ACC112 (cell line): ENCODE measurements at regions not wholly inside any gene's neighbourhood (a gene's known extent, or its start where the extent isn't known, plus 50 kb on each side); places are given as distances from the start of the nearest gene placed in this dataset.

Experiments used
- H2AFZ ChIP-seq: fragments of 200-600 bp; sonication (generic); one replicate; pipeline ENCODE4 v1.6.0; 2017; ENCODE audit warnings: antibody characterized with exemption, low read length; ENCODE audit not compliant: unreplicated experiment
- H3K27ac ChIP-seq: fragments of 200-600 bp; sonication (generic); 2 replicates; pipeline ENCODE4 v1.5.1; 2014; ENCODE audit warnings: low read depth, mild to moderate bottlenecking, antibody characterized with exemption, low read length, moderate library complexity
- H3K27me3 ChIP-seq: fragments of 200-600 bp; sonication (generic); 2 replicates; pipeline ENCODE4 v1.6.1; 2014; ENCODE audit warnings: mild to moderate bottlenecking, antibody characterized with exemption, low read length, moderate library complexity, mixed read lengths; ENCODE audit not compliant: insufficient read depth
- H3K36me3 ChIP-seq: fragments of 200-600 bp; sonication (generic); 2 replicates; pipeline ENCODE4 v1.6.1; 2016; ENCODE audit warnings: mild to moderate bottlenecking, antibody characterized with exemption, low read length, moderate library complexity, mixed read lengths; ENCODE audit not compliant: insufficient read depth
- H3K4me1 ChIP-seq: fragments of 200-600 bp; sonication (generic); one replicate; pipeline ENCODE4 v1.6.1; 2016; ENCODE audit warnings: low read length, mixed read lengths; ENCODE audit not compliant: insufficient read depth, unreplicated experiment, control insufficient read depth
- H3K4me3 ChIP-seq: fragments of 200-600 bp; sonication (generic); 2 replicates; pipeline ENCODE4 v1.5.1; 2014; ENCODE audit warnings: mild to moderate bottlenecking, low read depth, low read length
- H3K79me2 ChIP-seq: fragments of 200-600 bp; sonication (generic); one replicate; pipeline ENCODE4 v1.6.0; 2016; ENCODE audit warnings: low read length; ENCODE audit not compliant: control insufficient read depth, unreplicated experiment, insufficient read depth

DNA sequence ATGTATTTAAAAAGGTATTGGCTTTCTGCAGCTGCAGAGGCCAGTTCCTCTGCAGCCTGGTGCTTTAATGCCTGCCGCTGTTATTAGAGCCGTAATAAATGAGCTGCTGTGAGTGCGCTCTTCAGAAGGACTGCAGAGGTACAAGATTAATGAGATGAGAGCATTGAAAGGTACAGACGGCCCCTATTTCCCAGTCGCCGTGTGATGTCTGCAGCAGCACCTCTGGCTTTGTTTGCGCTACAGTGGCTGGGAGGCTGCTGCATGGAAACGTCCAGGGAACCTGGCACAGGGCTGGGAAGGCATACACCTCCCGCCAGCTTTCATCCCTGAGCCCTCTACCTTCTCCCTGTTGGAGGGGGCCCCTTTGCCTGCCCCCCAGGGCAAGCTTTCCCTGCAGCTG is 383.8 kb upstream of the ZMIZ1 start:
- Histone ChIP-seq H3K4me1 (peaks cover 3% of the 10 kb centered on the region), H3K4me3 (no peak overlapping the region), H2AFZ (no peak overlapping the region), H3K27me3 (peaks cover 22% of the 10 kb centered on the region), H3K27ac (no peak overlapping the region), H3K79me2 (no peaks in the 10 kb centered on the region), H3K36me3 (no peaks in the 10 kb centered on the region)

DNA sequence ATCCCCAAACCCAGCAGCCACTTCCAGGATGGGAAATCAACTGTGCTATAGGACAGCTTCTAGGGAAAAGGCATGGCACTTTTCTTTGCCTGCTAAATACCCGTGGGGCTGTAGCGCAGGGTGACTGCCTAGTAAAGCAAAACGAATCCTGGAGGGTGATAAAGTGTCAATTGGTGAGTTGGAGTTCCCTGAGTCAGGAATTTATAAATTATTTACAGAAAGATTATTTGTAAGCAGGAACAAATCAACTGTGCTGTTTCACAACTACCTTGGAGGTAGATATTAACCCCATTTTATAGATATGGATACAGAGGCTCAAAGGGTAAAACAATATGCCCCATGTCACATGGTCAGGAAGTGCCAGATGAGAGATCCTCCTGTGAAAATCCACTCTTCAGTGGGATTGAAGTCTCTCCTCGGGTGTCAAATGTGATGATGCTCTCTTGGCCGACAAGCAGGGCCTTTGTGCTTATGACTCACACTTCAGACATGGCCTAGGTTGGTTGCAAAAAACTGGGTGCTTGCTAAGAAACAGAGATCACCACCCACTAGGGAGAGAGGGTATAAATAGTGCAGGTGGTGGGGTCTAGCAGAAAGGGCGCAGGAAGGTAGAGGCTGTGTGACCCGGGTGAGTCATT is 383.2 kb upstream of the ZMIZ1 start:
- Histone ChIP-seq H3K4me1 (peaks cover 3% of the 10 kb centered on the region), H3K36me3 (no peaks in the 10 kb centered on the region), H3K4me3 (no peak overlapping the region), H2AFZ (no peak overlapping the region), H3K79me2 (no peaks in the 10 kb centered on the region), H3K27me3 (peaks cover 22% of the 10 kb centered on the region), H3K27ac (no peak overlapping the region)

DNA sequence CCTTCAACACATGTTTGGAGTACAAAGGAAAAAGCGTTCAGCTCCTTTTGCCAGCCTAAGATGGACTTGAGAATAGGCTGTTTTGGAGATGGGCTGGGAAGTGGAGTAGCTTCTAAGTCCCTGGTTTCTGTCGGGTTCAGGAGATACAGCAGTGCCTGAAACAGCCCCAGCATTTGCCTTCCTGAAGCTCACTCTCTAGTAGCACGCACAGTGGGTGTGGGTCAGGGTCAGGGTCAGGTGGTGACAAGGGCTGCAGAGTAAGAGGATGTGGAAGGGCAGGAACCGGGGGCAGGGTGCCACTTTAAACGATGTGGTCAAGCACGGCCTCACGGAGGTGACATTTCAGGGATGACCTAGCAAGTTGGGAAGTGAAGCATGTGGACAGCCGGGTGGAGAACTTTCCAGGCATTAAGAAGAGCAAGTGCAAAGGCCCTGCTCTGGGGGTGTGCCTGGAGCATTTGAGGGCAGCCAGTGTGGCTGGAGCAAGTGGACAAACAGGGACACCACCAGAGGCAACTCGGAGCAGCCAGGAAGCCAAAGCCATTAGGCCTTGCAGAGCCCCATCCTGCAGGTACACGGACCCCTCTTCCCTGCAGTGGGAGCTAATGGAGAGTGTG is 382.2 kb upstream of the ZMIZ1 start:
- Histone ChIP-seq H3K4me3 (no peak overlapping the region), H3K79me2 (no peaks in the 10 kb centered on the region), H3K4me1 (peaks cover 3% of the 10 kb centered on the region), H3K27me3 (peaks cover 22% of the 10 kb centered on the region), H3K27ac (no peak overlapping the region), H2AFZ (no peak overlapping the region), H3K36me3 (no peaks in the 10 kb centered on the region)

DNA sequence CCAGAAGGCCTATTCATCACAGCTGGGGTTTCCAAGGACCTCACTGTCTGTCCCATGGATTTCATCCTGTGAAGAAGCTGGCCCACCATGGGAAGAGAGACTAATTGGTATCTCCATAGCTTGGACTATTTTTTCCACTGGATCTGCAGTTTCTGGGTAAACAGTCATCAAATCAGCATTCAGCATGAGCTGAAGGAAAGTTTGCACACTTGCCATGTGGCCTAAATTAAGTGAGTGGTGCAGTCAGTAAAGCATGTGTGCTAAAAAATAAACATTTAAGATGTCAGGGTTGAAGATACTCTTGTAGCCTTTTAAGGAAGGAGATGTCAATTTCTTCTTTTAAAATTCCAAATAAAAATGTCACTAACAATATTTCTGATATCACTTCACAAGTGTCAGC is 381.1 kb upstream of the ZMIZ1 start:
- Histone ChIP-seq H3K27me3 (peaks cover 21% of the 10 kb centered on the region), H3K79me2 (no peaks in the 10 kb centered on the region), H3K36me3 (no peaks in the 10 kb centered on the region), H3K4me3 (no peak overlapping the region), H2AFZ (no peak overlapping the region), H3K27ac (no peak overlapping the region), H3K4me1 (peaks cover 3% of the 10 kb centered on the region)

DNA sequence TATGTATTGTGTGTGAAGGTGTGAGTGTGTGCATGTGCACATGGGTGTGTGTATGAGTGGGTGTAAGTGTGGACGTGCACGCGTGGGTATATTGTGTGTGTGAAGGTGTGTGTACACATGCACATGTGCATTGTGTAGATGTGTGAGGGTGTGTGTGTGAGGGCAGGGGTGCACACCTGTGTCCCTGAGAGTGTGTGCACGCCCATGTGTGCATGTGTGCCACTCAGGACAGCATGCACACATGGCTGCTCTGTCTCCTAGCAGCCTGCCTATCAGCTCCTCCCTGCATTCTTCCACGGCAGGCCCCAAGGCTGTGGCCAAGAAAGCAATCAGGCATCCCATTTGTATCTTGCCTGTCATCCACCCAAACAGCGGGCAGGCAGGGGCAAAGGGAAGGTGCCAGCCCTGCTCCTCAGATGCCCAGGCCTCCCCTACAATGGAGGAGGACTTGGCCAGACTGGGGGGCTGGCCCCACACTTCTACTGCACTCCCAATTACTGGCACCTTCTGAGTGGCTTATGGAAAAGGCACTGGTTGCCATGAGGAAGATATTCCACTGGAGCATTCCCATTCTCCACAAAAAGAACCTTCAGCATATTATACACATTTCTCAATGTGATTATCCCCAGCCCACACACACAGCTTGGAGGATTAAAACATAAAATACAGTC is 380.4 kb upstream of the ZMIZ1 start:
- no peak overlapping the region for H3K27ac ChIP-seq
- no peaks in the 10 kb centered on the region for H3K79me2 ChIP-seq
- H3K4me1 ChIP-seq = peaks cover 3% of the 10 kb centered on the region
- H3K27me3 ChIP-seq = peaks cover 14% of the 10 kb centered on the region
- no peaks in the 10 kb centered on the region for H3K36me3 ChIP-seq
- no peak overlapping the region for H3K4me3 ChIP-seq
- no peak overlapping the region for H2AFZ ChIP-seq

DNA sequence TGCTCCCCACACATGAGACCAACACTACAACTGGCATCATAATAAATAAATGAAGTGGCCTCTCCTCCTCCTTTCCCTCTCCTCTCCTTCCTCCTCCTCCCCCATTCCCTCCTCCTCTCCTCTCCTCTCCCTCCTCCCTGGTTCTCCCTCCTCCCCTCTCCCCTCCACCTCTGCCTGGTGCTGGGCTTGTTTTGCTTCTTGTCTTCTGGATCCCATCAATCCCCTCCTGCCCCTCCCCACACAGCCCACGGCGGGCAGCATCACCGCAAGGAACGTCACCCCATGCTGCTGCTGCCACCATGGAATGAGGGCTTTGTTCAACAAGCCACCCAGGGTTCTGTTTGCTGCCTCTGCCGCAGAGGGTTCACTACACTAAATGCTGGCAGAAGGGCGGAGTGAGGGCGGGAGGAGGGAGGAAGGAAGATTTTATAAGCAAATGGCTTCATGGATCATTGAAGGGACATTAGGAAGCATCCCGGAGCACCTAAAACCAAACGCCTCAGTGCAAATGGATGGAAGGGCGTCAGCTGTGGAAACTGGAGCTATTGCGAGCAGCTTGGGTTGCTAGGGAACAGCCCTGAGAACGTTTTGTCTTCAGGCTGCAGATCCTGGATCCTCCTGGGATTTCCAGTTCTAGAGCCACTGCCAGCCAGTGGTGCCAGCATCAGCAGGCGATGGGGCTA is 379.7 kb upstream of the ZMIZ1 start:
- H2AFZ ChIP-seq = no peak overlapping the region
- no peak overlapping the region for H3K4me3 ChIP-seq
- H3K36me3 ChIP-seq = no peaks in the 10 kb centered on the region
- H3K27me3 ChIP-seq = peaks cover 11% of the 10 kb centered on the region
- H3K79me2 ChIP-seq = no peaks in the 10 kb centered on the region
- H3K27ac ChIP-seq = no peak overlapping the region
- H3K4me1 ChIP-seq = peaks cover 3% of the 10 kb centered on the region

DNA sequence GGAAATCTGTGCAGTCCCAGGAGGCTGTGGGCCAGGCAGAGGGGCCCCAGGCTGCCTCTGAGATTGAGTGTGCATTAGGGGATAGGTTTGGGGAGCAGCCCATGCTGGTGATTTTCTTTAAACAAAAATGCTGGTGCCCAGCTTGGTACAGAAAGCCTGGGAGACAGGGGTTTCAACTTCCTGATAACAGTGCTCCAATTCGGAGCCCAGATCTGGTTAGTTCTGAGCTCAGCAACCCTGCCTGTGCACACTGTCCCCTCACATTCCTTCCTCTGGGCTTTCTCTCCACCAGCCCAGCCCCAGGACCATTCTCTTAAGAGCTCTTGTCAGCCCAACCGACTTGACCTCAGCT is 379.2 kb upstream of the ZMIZ1 start:
- no peak overlapping the region for H3K4me3 ChIP-seq
- H3K27me3 ChIP-seq = peaks cover 8% of the 10 kb centered on the region; the same call in 1 of the 2 replicates
- no peak overlapping the region for H3K27ac ChIP-seq
- H3K79me2 ChIP-seq = no peaks in the 10 kb centered on the region
- no peaks in the 10 kb centered on the region for H3K36me3 ChIP-seq
- H2AFZ ChIP-seq = no peak overlapping the region
- H3K4me1 ChIP-seq = peaks cover 3% of the 10 kb centered on the region

DNA sequence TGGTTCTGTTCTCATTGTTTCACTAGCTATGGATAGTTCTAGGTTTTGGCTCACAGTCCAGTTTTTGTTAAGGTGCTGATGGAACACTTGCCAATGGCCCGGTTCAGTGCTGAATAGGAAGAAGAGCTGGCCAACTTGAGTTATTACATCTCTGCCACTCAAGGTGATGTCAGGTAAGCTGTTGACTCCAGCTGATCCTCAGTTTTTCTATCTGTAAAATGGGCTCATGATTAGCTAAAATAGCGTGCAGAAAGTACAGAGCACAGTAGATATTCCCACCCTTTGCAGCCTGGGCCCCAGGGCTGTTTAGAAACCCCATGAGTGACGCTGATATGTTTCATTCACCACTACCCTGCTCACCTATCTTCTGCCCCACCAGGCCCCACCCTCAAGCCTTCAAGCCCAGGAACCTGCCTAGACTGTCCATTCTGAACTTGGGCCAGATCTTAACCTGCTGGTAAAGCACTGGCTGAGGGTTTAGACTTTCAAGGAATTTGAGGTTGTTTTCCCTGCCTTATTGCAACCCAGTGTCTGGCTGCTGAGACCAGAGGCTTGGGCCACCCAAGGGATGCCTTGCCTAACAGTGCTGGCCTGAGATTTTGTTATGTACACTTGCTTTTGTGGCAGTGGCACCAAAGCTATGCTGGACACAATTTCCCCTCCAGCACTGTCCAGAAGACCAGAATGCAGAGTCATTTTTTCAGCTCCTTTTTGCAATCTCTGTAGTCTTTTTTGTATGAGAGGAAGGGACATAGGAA is 378.2 kb upstream of the ZMIZ1 start:
- H2AFZ ChIP-seq = no peak overlapping the region
- peaks cover 8% of the 10 kb centered on the region; the same call in 1 of the 2 replicates for H3K27me3 ChIP-seq
- H3K36me3 ChIP-seq = no peaks in the 10 kb centered on the region
- H3K27ac ChIP-seq = no peak overlapping the region
- peaks cover 3% of the 10 kb centered on the region for H3K4me1 ChIP-seq
- no peaks in the 10 kb centered on the region for H3K79me2 ChIP-seq
- H3K4me3 ChIP-seq = no peak overlapping the region

DNA sequence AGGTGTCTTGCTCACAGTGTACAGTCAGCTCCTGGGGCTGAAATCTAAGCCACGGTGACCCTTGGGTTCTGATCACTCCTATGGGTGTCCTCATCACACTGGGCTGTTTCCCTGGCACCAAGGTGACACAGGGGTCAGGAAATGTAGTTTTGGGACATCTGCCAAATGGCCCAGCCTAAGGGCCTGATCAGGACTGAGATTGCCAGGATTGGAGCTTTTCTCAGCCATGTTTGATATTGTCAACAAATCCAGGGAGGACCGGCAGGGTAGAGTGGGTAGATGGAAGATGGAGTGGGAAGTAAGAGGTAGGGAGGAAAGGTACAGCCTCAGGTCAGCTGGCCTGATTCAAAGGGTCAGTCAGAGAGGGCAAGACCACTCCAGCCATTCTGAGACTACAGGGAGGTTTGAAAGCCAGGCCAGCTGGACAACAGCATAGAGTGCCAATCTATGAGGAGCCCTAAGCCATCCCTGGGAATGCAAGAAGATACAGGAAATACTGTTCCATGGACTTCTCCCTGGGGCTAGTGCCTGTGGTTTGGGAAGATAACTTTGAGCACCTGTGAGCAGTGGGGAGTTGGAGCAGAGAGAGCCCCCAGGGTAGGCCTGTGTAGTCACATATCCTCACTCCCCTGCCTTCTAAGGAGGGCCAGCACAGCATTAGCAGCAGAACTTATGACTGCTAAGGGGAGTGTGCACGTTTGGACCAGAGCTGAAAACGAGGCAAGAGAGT is 377.3 kb upstream of the ZMIZ1 start:
- Histone ChIP-seq H3K27ac (no peak overlapping the region), H3K27me3 (peaks cover 8% of the 10 kb centered on the region; the same call in 1 of the 2 replicates), H2AFZ (no peak overlapping the region), H3K4me3 (no peak overlapping the region), H3K36me3 (no peaks in the 10 kb centered on the region), H3K4me1 (peaks cover 3% of the 10 kb centered on the region), H3K79me2 (no peaks in the 10 kb centered on the region)

DNA sequence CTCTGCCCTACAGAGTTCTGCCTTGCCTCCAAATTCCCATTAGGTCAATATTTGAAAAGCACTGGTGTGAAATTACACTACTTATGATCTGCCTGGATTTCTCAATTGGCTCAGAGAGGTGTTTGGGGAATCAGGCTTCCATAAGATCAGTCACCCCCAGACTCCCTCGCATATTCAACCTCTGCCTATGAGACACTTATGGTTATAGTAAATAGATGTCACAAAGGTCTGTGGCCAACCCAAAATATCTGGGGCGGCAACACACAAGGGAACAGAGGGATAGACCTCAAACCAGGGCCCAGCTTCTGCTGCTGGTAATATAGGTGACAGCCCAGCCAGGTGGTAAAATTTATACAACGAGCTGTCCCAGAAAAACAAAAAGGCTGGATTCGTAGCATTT is 376.7 kb upstream of the ZMIZ1 start:
- no peak overlapping the region for H2AFZ ChIP-seq
- no peaks in the 10 kb centered on the region for H3K36me3 ChIP-seq
- H3K27ac ChIP-seq = no peak overlapping the region
- H3K79me2 ChIP-seq = no peaks in the 10 kb centered on the region
- peaks cover 3% of the 10 kb centered on the region for H3K4me1 ChIP-seq
- H3K27me3 ChIP-seq = peaks cover 8% of the 10 kb centered on the region; the same call in 1 of the 2 replicates
- H3K4me3 ChIP-seq = no peak overlapping the region
